SK-N-SH (cell line): ENCODE measurements at regions not wholly inside any gene's neighbourhood (a gene's known extent, or its start where the extent isn't known, plus 50 kb on each side); places are given as distances from the start of the nearest gene placed in this dataset.

ENCODE experiments used
- CHD2 ChIP-seq: fragments of 150-350 bp; IDR thresholded peaks from 2 replicates; pipeline ENCODE4 v1.6.1; 2018; ENCODE audit warnings: low read length; ENCODE audit not compliant: partially characterized antibody
- CTCF ChIP-seq: fragments of 200-600 bp; sonication (generic); IDR thresholded peaks from 2 replicates; pipeline ENCODE4 v1.6.1; 2017; ENCODE audit warnings: antibody characterized with exemption, mild to moderate bottlenecking, moderate library complexity
- EP300 ChIP-seq, 2 experiments: IDR thresholded peaks; 2 replicates each; pipeline versions ENCODE4 v1.4.0 to v1.6.1; 2012; ENCODE audit warnings: borderline replicate concordance in 1 of 2, low read depth in 1 of 2, low read length in 1 of 2
- EZH2phosphoT487 ChIP-seq: fragments of 200-600 bp; sonication (generic); IDR thresholded peaks from 2 replicates; pipeline ENCODE4 v1.6.1; 2017; ENCODE audit warnings: low read depth, mixed run types, mild to moderate bottlenecking, antibody characterized with exemption, moderate library complexity, borderline replicate concordance
- GABPA ChIP-seq: IDR thresholded peaks from 2 replicates; pipeline ENCODE4 v1.4.0; 2012; ENCODE audit warnings: low read depth, mild to moderate bottlenecking
- MAX ChIP-seq: IDR thresholded peaks from 2 replicates; pipeline ENCODE4 v1.4.0; 2012; ENCODE audit warnings: low read depth
- POLR2AphosphoS5 ChIP-seq: IDR thresholded peaks from 2 replicates; pipeline ENCODE4 v1.6.1; 2012; ENCODE audit warnings: low read depth, low read length
- RAD21 ChIP-seq: IDR thresholded peaks from 2 replicates; pipeline ENCODE4 v1.6.1; 2012; ENCODE audit warnings: mild to moderate bottlenecking, low read length

- TF ChIP-seq EZH2phosphoT487 (no peak), CHD2 (no peak), EP300 (IDR thresholded peaks at IDR 0.05; ENCODE audit: borderline replicate concordance in 1 of 2, low read depth in 1 of 2, low read length in 1 of 2) (no peak), CTCF (no peak), RAD21 (no peak), GABPA (no peak), POLR2AphosphoS5 (no peak), MAX (no peak)
These were observed 183.7 kb downstream of the GPAM start for GRCh38 chr10:111999915-112000302.
